ENCODE measurements at regions not wholly inside any gene's neighbourhood (a gene's known extent, or its start where the extent isn't known, plus 50 kb on each side); places are given as distances from the start of the nearest gene placed in this dataset.

- DNase-seq (ENCODE audit: low spot score) = no peak
- no peak overlapping the region for H3K4me3 ChIP-seq
- no peaks in the 10 kb centered on the region for H3K4me1 ChIP-seq (replicated peaks)
- no peaks in the 10 kb centered on the region for H3K36me3 ChIP-seq
- no peaks in the 10 kb centered on the region for H3K9me3 ChIP-seq
- H3K27me3 ChIP-seq (replicated peaks; ENCODE audit: insufficient read depth) = no peaks in the 10 kb centered on the region
- WGBS = 69% methylated on average over 5 of the region's 5 CpGs
- H3K27ac ChIP-seq = no peak overlapping the region
- intact Hi-C loops (cut with DNase I) = no loop called here
- TF ChIP-seq POLR2A (IDR thresholded peaks at IDR 0.05) (no peak), CTCF (IDR thresholded peaks at IDR 0.05) (no peak)
Observed at GRCh38 chr5:159405611-159406031, 75.3 kb upstream of the IL12B start.

DNA sequence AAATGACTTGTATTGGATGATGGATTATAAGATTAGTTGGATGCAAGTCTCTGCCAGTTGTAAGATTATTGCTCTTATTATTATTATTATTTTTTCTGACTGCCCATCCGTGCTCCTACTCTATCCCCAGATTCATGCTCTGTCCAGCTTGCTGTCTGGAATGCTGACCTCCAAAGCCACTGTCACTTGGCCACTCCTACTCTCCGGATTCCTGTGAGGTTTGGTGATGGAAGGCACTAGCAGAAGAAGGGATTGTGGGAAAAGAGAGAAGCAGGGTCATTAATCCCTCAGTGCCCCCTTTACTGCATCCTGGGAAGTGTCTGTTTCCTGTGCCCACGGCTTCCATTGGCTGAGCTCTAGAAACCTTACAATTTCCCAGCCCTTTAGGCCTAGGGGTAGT lies 76.3 kb upstream of the IL12B start:
- 80% methylated on average over 3 of the region's 3 CpGs for whole genome bisulfite sequencing
- TF ChIP-seq POLR2AphosphoS5 (IDR thresholded peaks at IDR 0.05) (no peak), CTCF (IDR thresholded peaks at IDR 0.05) (no peak), POLR2A (IDR thresholded peaks at IDR 0.05) (no peak)
- Histone ChIP-seq H3K27me3 (replicated peaks; ENCODE audit: insufficient read depth) (no peaks in the 10 kb centered on the region), H3K4me1 (replicated peaks) (no peaks in the 10 kb centered on the region), H3K36me3 (no peaks in the 10 kb centered on the region), H3K9me3 (no peaks in the 10 kb centered on the region), H3K27ac (no peak overlapping the region), H3K4me3 (no peak overlapping the region)
- DNase-seq (ENCODE audit: low spot score) = no peak
- intact Hi-C loops (cut with DNase I) = no loop called here

- intact Hi-C loops (cut with DNase I) = no loop called here
Observed at GRCh38 chr5:159409801-159410200, 79.5 kb upstream of the IL12B start.

GRCh38 chr5:159410480-159410879 lies 80.2 kb upstream of the IL12B start:
- Histone ChIP-seq H3K9me3 (no peaks in the 10 kb centered on the region), H3K4me3 (no peak overlapping the region), H3K27me3 (replicated peaks; ENCODE audit: insufficient read depth) (no peaks in the 10 kb centered on the region), H3K4me1 (replicated peaks) (no peaks in the 10 kb centered on the region), H3K27ac (no peak overlapping the region), H3K36me3 (no peaks in the 10 kb centered on the region)
- no peak for TF ChIP-seq POLR2A (IDR thresholded peaks at IDR 0.05)
- intact Hi-C loops (cut with DNase I) = no loop called here
- 56% methylated on average over 2 of the region's 2 CpGs for WGBS
- no peak for DNase-seq (ENCODE audit: low spot score)

More at GRCh38 chr5:159409801-159410200, 79.5 kb upstream of the IL12B start:
- Histone ChIP-seq H3K36me3 (no peaks in the 10 kb centered on the region), H3K9me3 (no peaks in the 10 kb centered on the region), H3K4me3 (no peak overlapping the region), H3K27me3 (replicated peaks; ENCODE audit: insufficient read depth) (no peaks in the 10 kb centered on the region), H3K27ac (no peak overlapping the region), H3K4me1 (replicated peaks) (no peaks in the 10 kb centered on the region)
- no peak for TF ChIP-seq POLR2A (IDR thresholded peaks at IDR 0.05)
- no peak for TF ChIP-seq POLR2AphosphoS5 (IDR thresholded peaks at IDR 0.05)
- no peak for TF ChIP-seq CTCF (IDR thresholded peaks at IDR 0.05)
- no peak for DNase-seq (ENCODE audit: low spot score)
- 85% methylated on average over 4 of the region's 4 CpGs for WGBS

DNA sequence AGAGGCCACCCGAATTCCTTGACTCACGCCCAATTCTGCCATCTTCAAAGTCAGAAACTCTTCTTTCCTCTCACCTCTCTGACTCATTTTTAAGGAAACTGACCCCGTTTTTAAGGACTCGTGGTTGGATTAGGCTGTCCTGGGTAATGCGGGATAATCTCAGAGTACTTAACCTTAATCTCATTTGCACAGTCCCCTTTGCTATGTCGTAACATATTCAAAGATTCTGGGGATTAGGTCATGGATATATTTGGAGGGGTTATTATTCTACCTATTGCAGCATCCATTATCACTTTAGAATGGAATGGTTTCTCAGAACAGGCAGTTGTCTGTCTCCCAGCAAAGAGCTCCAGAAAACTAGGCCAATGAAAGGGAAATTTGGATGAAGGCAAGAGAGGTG lies 80.8 kb upstream of the IL12B start:
- Histone ChIP-seq H3K9me3 (no peaks in the 10 kb centered on the region), H3K4me3 (no peak overlapping the region), H3K4me1 (replicated peaks) (no peaks in the 10 kb centered on the region), H3K36me3 (no peaks in the 10 kb centered on the region), H3K27me3 (replicated peaks; ENCODE audit: insufficient read depth) (no peaks in the 10 kb centered on the region), H3K27ac (no peak overlapping the region)
- intact Hi-C loops (cut with DNase I) = no loop called here
- no peak for TF ChIP-seq POLR2A (IDR thresholded peaks at IDR 0.05)
- no peak for TF ChIP-seq CTCF (IDR thresholded peaks at IDR 0.05)
- TF ChIP-seq POLR2AphosphoS5 (IDR thresholded peaks at IDR 0.05) = no peak
- DNase-seq (ENCODE audit: low spot score) = no peak
- 82% methylated on average over 6 of the region's 6 CpGs for WGBS
